GM18520 (cell line): ENCODE measurements at regions not wholly inside any gene's neighbourhood (a gene's known extent, or its start where the extent isn't known, plus 50 kb on each side); places are given as distances from the start of the nearest gene placed in this dataset.
A peak's percentile ranks its signal among the peaks of the same experiment; 100 is the strongest.
"Not testable (repeated sequence)": the region's sequence is repeated elsewhere in the genome, so short reads cannot be mapped to it uniquely, and the experiment has no call there.

ENCODE experiments used
- ATAC-seq: cut with Tn5 transposase; IDR thresholded peaks from one replicate; pipeline ENCODE4 v1.9.1; 2021; ENCODE audit not compliant: unreplicated experiment

GRCh38 chrX:65888150-65888549, 151.7 kb downstream of the VSIG4 start:
- not testable (repeated sequence) for ATAC-seq

GRCh38 chrX:65883556-65883955, 156.3 kb downstream of the VSIG4 start:
- no peak for ATAC-seq

- no peak for ATAC-seq
Observed at GRCh38 chrX:65879977-65880799, 159.7 kb downstream of the VSIG4 start.

GRCh38 chrX:65878456-65878855, 161.4 kb downstream of the VSIG4 start:
- ATAC-seq, result no peak

GRCh38 chrX:65877953-65878352, 161.9 kb downstream of the VSIG4 start:
- ATAC-seq, result no peak

- ATAC-seq, result not testable (repeated sequence)
Observed at GRCh38 chrX:65875614-65876013, 164.3 kb downstream of the VSIG4 start.

GRCh38 chrX:65874765-65875164, 165.1 kb downstream of the VSIG4 start:
- no peak for ATAC-seq

- no peak for ATAC-seq
Observed at GRCh38 chrX:65874110-65874509, 165.8 kb downstream of the VSIG4 start.

GRCh38 chrX:65873385-65873784, 166.5 kb downstream of the VSIG4 start:
- no peak for ATAC-seq

GRCh38 chrX:65871671-65872311, 168.1 kb downstream of the VSIG4 start:
- ATAC-seq, result peak; percentile 65

GRCh38 chrX:65870544-65870943, 169.3 kb downstream of the VSIG4 start:
- ATAC-seq, result not testable (repeated sequence)

- no peak for ATAC-seq
Observed at GRCh38 chrX:65866773-65867172, 173.1 kb downstream of the VSIG4 start.

- ATAC-seq, result peak; percentile 96
Observed at GRCh38 chrX:65866146-65866545, 173.7 kb downstream of the VSIG4 start.

- ATAC-seq, result no peak
Observed at GRCh38 chrX:65862638-65863037, 177.2 kb downstream of the VSIG4 start.

GRCh38 chrX:65859299-65859698, 180.6 kb downstream of the VSIG4 start:
- ATAC-seq, result no peak

GRCh38 chrX:65854437-65854836, 185.4 kb downstream of the VSIG4 start:
- ATAC-seq, result not testable (repeated sequence)

GRCh38 chrX:65851306-65851705, 183.9 kb downstream of the MSN start:
- ATAC-seq, result not testable (repeated sequence)

- not testable (repeated sequence) for ATAC-seq
Observed at GRCh38 chrX:65850821-65851220, 183.4 kb downstream of the MSN start.

GRCh38 chrX:65846974-65847373, 179.5 kb downstream of the MSN start:
- ATAC-seq, result no peak

GRCh38 chrX:65841263-65841662, 173.8 kb downstream of the MSN start:
- no peak for ATAC-seq

- ATAC-seq, result no peak
Observed at GRCh38 chrX:65838674-65839073, 171.2 kb downstream of the MSN start.

- ATAC-seq, result no peak
Observed at GRCh38 chrX:65837875-65838549, 170.6 kb downstream of the MSN start.
